T-helper 2 cell treated with Interferon-gamma antibody and Interleukin-4, amounts not matched to agents 5 μg/mL and 100 μg/mL, for 36 hours (primary cell): ENCODE measurements at regions not wholly inside any gene's neighbourhood (a gene's known extent, or its start where the extent isn't known, plus 50 kb on each side); places are given as distances from the start of the nearest gene placed in this dataset.

ENCODE experiments used
- DNase-seq: peaks from one replicate; pipeline ENCODE4 v3.0.0; 2021; ENCODE audit warnings: low spot score
- H3K27ac Mint-ChIP-seq: one replicate; pipeline ENCODE4 v1.8.0; 2021; ENCODE audit warnings: mild to moderate bottlenecking, mixed read lengths
- H3K27me3 Mint-ChIP-seq: one replicate; pipeline ENCODE4 v1.8.0; 2021; ENCODE audit warnings: low read depth, mixed read lengths
- H3K36me3 Mint-ChIP-seq: one replicate; pipeline ENCODE4 v1.8.0; 2021; ENCODE audit warnings: low read depth, mixed read lengths
- H3K4me1 Mint-ChIP-seq: one replicate; pipeline ENCODE4 v1.8.0; 2021; ENCODE audit warnings: low read depth, mixed read lengths
- H3K4me3 Mint-ChIP-seq: one replicate; pipeline ENCODE4 v1.8.0; 2022; ENCODE audit warnings: mild to moderate bottlenecking, moderate library complexity, mixed read lengths
- H3K9me3 Mint-ChIP-seq: one replicate; pipeline ENCODE4 v1.8.0; 2021; ENCODE audit warnings: mixed read lengths

DNA sequence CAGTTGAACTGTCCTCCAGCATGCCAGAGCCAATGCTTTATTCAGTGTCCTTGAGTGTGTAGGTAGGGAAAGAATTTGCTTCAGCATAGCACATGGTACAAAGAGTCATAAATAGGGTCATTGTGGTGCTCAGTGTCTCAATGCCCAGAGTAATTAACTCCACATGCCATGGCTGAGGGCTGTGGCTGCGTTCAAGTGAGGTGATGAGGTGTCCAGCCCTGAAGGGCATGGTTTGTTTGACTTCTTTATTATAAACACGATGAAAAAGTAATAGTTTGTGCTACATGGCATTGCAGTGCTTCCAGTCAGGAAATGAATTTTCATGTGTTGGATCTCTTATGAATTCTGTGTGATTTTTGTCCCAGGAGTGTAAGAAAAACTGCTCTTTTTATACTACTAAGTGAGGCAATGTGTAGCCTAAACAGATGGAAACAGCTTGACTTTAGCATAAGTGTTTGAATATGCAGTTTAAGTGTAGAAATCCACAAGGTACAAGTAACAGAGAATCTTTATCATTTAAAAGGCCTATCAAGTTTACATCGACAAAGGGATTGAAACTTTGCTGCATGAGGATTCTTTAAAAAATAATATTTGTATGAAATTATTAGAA, 507.9 kb upstream of the CDH2 start:
- H3K9me3 Mint-ChIP-seq = peaks cover 12% of the 10 kb centered on the region
- H3K36me3 Mint-ChIP-seq = no peaks in the 10 kb centered on the region
- no peaks in the 10 kb centered on the region for H3K4me1 Mint-ChIP-seq
- no peaks in the 10 kb centered on the region for H3K27me3 Mint-ChIP-seq
- no peak overlapping the region for H3K4me3 Mint-ChIP-seq
- H3K27ac Mint-ChIP-seq = no peak overlapping the region
- no peak for DNase-seq

DNA sequence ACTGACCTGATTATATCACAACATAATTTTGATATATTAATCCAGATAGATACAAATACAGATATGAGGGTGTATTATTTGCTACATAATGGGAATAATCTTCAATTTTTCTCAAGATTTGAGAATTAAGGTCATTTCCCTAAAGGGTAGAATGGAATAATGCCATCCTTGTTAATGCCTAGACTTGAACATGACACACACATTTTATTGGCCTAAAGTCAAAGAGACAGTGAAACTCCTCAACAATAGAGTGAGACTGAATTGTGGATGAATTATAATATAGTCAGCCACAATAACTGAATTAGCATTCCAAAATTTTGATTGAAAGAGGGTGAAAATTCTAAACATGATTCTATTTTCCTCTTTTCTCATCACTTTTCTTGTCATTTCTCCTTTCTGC, 506.0 kb upstream of the CDH2 start:
- no peak for DNase-seq
- no peaks in the 10 kb centered on the region for H3K27me3 Mint-ChIP-seq
- H3K36me3 Mint-ChIP-seq = no peaks in the 10 kb centered on the region
- no peaks in the 10 kb centered on the region for H3K4me1 Mint-ChIP-seq
- H3K9me3 Mint-ChIP-seq = peaks cover 18% of the 10 kb centered on the region
- H3K27ac Mint-ChIP-seq = no peak overlapping the region
- H3K4me3 Mint-ChIP-seq = no peak overlapping the region

DNA sequence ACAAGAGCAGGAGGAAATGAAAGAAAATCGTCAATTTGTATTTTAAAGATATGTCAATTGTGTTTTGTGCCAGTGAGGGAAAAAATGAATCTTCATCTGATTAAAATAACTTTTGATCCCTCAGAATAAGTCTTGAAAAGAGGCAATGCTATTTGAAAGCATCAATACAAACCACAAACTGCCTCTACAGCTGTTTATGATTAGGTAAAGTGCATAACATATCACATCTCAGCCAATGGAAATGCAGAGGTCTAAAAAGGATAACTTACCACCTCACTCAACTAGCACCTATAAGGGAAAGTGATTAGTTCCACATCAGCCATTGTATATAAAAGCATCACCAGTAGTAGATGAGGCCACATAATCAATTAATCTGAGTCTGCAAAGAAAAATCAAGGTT, 492.2 kb upstream of the CDH2 start:
- H3K9me3 Mint-ChIP-seq = peaks cover 13% of the 10 kb centered on the region
- no peaks in the 10 kb centered on the region for H3K4me1 Mint-ChIP-seq
- no peak overlapping the region for H3K27ac Mint-ChIP-seq
- no peak for DNase-seq
- H3K36me3 Mint-ChIP-seq = no peaks in the 10 kb centered on the region
- no peaks in the 10 kb centered on the region for H3K27me3 Mint-ChIP-seq
- H3K4me3 Mint-ChIP-seq = no peak overlapping the region

DNA sequence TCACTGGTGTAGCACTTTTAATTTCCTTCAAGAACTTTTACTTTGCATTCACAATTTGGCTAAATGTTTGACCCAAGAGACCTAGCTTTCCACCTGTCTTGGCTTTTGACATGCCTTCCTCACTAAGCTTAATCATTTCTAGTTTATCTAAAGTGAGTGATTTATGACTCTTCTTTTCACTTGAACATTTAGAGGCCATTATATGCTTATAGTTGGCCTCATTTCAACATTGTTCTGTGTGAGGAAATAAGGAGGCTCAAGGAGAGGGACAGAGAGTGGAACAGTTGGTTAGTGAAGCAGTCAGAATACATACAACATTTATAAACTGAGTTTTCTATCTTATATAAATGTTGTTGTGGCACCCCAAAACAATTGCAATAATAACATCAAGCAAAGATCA, 489.3 kb upstream of the CDH2 start:
- Mint-ChIP-seq H3K4me1 (no peaks in the 10 kb centered on the region), H3K36me3 (no peaks in the 10 kb centered on the region), H3K4me3 (no peak overlapping the region), H3K27me3 (no peaks in the 10 kb centered on the region), H3K9me3 (peaks cover 18% of the 10 kb centered on the region), H3K27ac (no peak overlapping the region)
- no peak for DNase-seq

DNA sequence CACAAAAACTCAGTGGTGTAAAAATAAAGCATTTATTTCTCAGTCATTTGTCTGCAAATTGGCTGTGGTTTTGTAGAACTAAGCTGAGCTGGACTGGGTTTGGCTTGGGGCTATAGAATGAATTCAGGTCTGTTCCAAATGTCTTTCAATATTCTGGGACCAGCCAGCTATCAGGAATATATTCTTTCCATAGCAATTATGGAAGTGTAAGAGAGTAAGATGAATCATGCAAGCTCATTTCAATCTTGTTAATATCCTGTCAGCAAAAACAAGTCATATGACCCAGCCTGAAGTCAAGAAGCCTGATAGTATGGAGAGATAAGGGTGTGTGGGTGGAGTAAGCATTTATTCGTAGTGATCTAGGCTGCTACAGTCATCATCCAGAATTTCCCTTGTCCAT, 481.0 kb upstream of the CDH2 start:
- H3K27me3 Mint-ChIP-seq = no peaks in the 10 kb centered on the region
- H3K36me3 Mint-ChIP-seq = no peaks in the 10 kb centered on the region
- H3K27ac Mint-ChIP-seq = no peak overlapping the region
- peaks cover 21% of the 10 kb centered on the region for H3K9me3 Mint-ChIP-seq
- H3K4me1 Mint-ChIP-seq = no peaks in the 10 kb centered on the region
- DNase-seq = no peak
- H3K4me3 Mint-ChIP-seq = no peak overlapping the region

DNA sequence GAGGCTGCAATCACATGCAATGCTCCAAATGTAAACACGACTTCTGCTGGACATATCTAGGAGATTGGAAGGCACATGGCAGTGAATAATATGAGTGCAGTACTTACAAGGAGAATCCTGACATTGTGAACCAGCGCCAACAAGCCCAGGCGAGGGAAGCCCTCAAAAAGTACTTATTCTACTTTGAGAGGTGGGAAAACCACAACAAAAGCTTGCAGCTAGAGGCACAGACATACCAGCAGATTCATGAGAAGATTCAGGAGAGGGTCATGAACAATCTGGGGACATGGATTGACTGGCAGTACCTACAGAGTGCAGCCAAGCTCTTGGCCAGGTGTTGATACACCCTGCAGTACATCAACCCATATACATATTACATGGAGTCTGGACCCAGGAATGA, 475.7 kb upstream of the CDH2 start:
- H3K4me1 Mint-ChIP-seq = no peaks in the 10 kb centered on the region
- H3K4me3 Mint-ChIP-seq = no peak overlapping the region
- no peaks in the 10 kb centered on the region for H3K27me3 Mint-ChIP-seq
- H3K27ac Mint-ChIP-seq = no peak overlapping the region
- H3K9me3 Mint-ChIP-seq = peaks cover 22% of the 10 kb centered on the region
- no peaks in the 10 kb centered on the region for H3K36me3 Mint-ChIP-seq
- DNase-seq = no peak

DNA sequence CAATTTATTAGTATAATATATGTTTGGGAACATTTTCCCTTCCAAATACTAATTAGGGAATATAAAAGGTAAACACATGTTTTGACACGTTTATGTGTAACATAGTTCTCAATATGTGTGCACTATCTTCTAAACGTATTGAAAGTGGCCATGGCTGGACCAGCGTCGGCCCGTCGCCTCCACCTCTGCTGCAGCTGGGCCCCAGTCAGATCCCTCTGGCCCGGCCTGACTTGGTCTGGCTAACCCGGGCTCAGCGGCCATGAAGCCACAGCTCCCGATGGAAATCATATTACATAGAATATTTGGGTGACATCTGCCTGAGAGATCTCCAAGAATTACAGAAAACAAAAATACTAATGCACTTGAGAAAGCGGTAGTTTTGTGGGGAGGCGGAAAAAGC, 474.4 kb upstream of the CDH2 start:
- Mint-ChIP-seq H3K27me3 (no peaks in the 10 kb centered on the region), H3K4me3 (no peak overlapping the region), H3K27ac (no peak overlapping the region), H3K36me3 (no peaks in the 10 kb centered on the region), H3K4me1 (no peaks in the 10 kb centered on the region), H3K9me3 (peaks cover 22% of the 10 kb centered on the region)
- no peak for DNase-seq

DNA sequence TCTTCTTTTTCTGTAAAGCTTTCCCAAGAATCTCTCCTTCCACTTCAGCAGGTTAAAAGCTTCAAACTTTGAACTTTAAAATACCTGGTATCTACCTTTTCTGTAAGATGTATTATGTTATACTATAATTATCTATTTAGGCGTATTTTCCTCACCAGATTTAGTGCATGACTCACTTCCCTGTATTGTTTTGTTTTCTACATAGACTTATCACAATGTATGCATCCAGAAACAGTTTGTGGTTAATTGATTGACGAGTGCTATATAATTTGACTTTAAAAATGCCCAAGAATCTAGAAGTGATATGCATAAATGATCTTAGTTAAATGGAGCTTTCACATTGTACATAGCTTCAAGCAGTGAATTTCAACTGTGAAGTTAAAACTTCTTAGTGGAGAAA, 473.9 kb upstream of the CDH2 start:
- no peaks in the 10 kb centered on the region for H3K27me3 Mint-ChIP-seq
- no peak for DNase-seq
- peaks cover 22% of the 10 kb centered on the region for H3K9me3 Mint-ChIP-seq
- no peaks in the 10 kb centered on the region for H3K36me3 Mint-ChIP-seq
- H3K4me3 Mint-ChIP-seq = no peak overlapping the region
- no peaks in the 10 kb centered on the region for H3K4me1 Mint-ChIP-seq
- H3K27ac Mint-ChIP-seq = no peak overlapping the region

DNA sequence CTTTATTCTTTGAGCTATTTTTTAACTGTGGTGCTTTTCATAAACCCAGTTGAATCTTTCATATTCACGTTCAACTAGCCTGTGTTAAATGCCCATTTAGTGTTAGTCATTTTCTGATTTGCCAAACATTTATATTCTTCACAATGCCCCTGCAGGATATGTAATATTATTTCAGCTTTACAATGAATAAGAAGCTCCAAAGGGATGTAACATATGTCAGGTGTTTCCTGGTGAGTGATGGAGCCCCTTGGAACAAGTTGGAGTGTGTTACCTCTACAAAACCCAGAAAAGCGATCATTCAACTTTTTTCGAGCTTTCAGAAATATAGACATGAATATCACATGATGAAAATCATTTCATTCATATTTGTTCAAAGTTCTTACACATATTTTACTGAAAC, 471.0 kb upstream of the CDH2 start:
- no peaks in the 10 kb centered on the region for H3K27me3 Mint-ChIP-seq

DNA sequence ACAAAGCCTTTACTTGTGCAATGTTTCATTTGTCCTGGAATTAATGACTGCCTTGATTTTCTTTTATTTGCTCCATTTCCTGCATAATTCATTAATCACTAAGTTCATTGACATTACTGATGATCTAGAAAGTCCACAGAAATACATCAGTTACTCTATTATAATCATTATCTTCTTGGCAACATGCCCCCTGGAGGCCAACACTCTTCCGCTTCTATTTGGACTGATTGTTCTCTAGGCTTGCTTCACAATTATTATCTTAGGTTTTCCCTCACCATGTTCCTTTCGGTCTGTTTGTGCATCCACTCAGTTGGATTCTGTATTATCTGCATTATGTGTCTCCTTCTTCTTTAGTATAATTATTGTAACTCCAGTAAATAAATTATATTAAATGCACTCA, 461.0 kb upstream of the CDH2 start:
- Mint-ChIP-seq H3K4me3 (no peak overlapping the region), H3K4me1 (no peaks in the 10 kb centered on the region), H3K27me3 (no peaks in the 10 kb centered on the region), H3K9me3 (peaks cover 54% of the 10 kb centered on the region), H3K36me3 (no peaks in the 10 kb centered on the region), H3K27ac (no peak overlapping the region)
- DNase-seq = no peak

More for the DNA sequence above, 471.0 kb upstream of the CDH2 start:
- Mint-ChIP-seq H3K9me3 (peaks cover 21% of the 10 kb centered on the region), H3K27ac (no peak overlapping the region), H3K36me3 (no peaks in the 10 kb centered on the region), H3K4me1 (no peaks in the 10 kb centered on the region), H3K4me3 (no peak overlapping the region)
- DNase-seq = no peak

DNA sequence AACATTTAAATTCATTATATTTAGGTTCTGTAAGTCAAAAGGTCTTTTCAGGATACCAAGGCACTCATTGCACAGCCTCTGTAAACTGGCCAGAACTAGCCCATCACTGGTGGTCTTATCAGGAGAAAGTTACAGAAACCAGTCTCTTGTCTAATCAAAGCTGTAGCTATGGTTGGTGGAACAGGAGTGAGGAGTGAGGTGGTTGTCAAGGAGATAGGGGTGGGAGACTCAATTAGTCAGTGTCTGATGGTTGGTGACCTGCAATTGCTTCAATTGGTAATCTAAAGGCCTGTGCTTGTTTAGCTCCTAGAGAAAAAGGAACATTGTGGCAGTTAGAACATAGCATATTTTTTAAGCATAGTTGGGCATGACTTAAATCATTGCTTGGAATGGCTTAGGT, 458.6 kb upstream of the CDH2 start:
- no peak overlapping the region for H3K4me3 Mint-ChIP-seq
- DNase-seq = no peak
- peaks cover 51% of the 10 kb centered on the region for H3K9me3 Mint-ChIP-seq
- H3K27me3 Mint-ChIP-seq = no peaks in the 10 kb centered on the region
- H3K4me1 Mint-ChIP-seq = no peaks in the 10 kb centered on the region
- no peak overlapping the region for H3K27ac Mint-ChIP-seq
- H3K36me3 Mint-ChIP-seq = no peaks in the 10 kb centered on the region

DNA sequence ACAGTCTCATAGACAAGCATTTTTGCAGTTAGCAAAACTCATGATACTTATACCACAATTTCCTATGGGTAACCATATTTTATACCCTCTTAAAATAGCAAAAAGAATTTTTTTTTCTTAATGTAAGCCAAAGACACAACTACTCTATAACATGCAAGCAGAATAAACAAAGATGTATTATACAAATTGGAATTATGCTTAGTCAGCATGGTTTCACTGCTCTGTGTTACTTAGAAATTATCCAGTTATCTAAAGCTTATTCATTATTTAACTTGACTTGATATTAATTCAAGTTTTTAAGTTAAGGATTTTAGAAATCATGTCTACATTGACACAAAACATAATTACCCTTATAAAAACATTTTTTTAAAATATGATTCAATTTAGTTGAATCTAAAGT, 449.8 kb upstream of the CDH2 start:
- H3K27ac Mint-ChIP-seq = no peak overlapping the region
- no peaks in the 10 kb centered on the region for H3K36me3 Mint-ChIP-seq
- H3K4me3 Mint-ChIP-seq = no peak overlapping the region
- peaks cover 14% of the 10 kb centered on the region for H3K9me3 Mint-ChIP-seq
- DNase-seq = no peak
- no peaks in the 10 kb centered on the region for H3K4me1 Mint-ChIP-seq
- no peaks in the 10 kb centered on the region for H3K27me3 Mint-ChIP-seq

DNA sequence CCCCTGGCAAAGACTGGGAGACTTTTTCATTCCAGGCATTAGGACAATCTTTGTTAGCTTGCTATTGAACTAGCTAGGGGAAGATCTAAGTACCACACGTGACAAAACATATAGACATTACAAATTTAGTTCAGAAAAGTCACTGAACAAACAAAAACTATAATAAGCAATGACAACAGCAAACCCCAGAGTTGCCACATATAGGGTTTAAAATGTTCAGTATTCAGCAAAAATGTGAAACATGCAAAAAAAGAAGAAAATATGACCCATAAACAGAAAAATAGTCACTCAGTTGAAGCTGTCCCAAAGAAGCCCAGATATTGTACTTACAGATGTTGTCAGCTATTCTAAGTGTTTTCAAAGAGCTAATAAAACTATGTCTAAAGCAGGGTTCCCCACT, 431.1 kb upstream of the CDH2 start:
- no peak for DNase-seq
- H3K36me3 Mint-ChIP-seq = no peaks in the 10 kb centered on the region
- H3K4me1 Mint-ChIP-seq = no peaks in the 10 kb centered on the region
- H3K27ac Mint-ChIP-seq = no peak overlapping the region
- peaks cover 25% of the 10 kb centered on the region for H3K9me3 Mint-ChIP-seq
- no peaks in the 10 kb centered on the region for H3K27me3 Mint-ChIP-seq
- no peak overlapping the region for H3K4me3 Mint-ChIP-seq

DNA sequence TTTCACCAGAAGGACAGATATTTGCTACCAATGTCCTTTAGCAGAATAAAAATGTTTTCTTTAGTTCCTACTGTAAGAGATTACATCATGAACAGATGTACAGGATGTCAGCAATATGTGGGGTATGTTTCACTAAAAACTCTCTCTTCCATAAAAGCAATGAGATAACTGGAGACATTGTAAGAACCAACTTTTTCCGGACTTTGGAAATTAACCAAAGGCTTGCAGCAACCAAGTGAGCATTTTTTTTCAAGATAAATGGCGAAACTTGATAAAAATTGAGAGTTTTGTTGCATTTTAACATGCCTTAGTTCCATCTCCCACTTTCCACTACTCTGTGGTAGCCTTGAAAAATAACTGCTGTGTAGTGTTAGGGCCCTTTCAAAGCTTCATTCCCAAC, 429.8 kb upstream of the CDH2 start:
- Mint-ChIP-seq H3K27ac (no peak overlapping the region), H3K4me3 (no peak overlapping the region), H3K27me3 (no peaks in the 10 kb centered on the region), H3K36me3 (no peaks in the 10 kb centered on the region), H3K9me3 (peaks cover 25% of the 10 kb centered on the region), H3K4me1 (no peaks in the 10 kb centered on the region)
- DNase-seq = no peak

DNA sequence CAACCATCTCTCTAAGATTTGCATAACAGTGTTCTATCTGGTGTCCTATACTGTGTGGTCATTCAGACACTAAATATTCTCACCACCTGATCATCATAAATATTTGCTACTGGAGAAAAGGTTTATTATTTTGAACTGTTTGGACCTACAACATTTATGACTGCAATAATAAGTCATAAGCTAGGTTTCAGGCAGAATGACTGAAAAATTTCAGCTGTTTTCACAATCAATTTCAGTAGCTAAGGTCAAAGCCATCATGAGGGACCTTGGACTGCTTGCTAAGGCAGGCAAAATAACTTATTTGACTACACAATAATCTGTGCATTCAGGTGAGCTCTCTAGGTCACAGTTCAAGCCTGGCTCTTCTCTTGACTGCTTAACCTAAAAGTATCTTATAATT, 425.5 kb upstream of the CDH2 start:
- no peaks in the 10 kb centered on the region for H3K36me3 Mint-ChIP-seq
- no peak overlapping the region for H3K27ac Mint-ChIP-seq
- H3K4me3 Mint-ChIP-seq = no peak overlapping the region
- H3K4me1 Mint-ChIP-seq = no peaks in the 10 kb centered on the region
- H3K27me3 Mint-ChIP-seq = no peaks in the 10 kb centered on the region
- peaks cover 38% of the 10 kb centered on the region for H3K9me3 Mint-ChIP-seq
- no peak for DNase-seq
